ENCODE measurements at regions not wholly inside any gene's neighbourhood (a gene's known extent, or its start where the extent isn't known, plus 50 kb on each side); places are given as distances from the start of the nearest gene placed in this dataset.
A peak's percentile ranks its signal among the peaks of the same experiment; 100 is the strongest.

DNA sequence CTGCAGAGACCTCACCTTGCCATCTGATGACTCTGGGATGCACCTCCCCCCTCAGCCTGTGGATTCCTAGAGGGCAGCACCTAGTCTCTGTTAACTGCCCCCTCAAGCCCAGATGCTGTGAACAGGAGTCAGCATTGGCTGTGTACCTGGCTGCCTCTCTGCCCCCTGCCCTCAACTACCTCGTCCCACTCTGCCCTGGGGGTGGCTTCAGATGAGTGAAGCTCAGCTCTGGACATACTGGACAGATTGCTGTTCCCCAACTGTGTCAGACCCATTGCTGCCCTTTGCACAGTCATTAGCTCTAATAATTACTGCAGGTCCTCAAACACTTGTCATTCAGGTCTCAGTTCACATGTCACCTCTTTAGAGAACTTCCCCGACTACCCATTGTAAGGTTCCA lies 182.1 kb upstream of the TSHZ3 start:
- TF ChIP-seq, protein P1, sequence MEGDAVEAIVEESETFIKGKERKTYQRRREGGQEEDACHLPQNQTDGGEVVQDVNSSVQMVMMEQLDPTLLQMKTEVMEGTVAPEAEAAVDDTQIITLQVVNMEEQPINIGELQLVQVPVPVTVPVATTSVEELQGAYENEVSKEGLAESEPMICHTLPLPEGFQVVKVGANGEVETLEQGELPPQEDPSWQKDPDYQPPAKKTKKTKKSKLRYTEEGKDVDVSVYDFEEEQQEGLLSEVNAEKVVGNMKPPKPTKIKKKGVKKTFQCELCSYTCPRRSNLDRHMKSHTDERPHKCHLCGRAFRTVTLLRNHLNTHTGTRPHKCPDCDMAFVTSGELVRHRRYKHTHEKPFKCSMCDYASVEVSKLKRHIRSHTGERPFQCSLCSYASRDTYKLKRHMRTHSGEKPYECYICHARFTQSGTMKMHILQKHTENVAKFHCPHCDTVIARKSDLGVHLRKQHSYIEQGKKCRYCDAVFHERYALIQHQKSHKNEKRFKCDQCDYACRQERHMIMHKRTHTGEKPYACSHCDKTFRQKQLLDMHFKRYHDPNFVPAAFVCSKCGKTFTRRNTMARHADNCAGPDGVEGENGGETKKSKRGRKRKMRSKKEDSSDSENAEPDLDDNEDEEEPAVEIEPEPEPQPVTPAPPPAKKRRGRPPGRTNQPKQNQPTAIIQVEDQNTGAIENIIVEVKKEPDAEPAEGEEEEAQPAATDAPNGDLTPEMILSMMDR (conservative IDR thresholded peaks at IDR 0.05; ENCODE audit: control insufficient read depth, insufficient read depth, low read depth, low read length) = no peak
- H3K4me3 ChIP-seq (ENCODE audit: control insufficient read depth, low read depth, low read length) = no peak overlapping the region
- no peak for DNase-seq (ENCODE audit: low read depth)

DNA sequence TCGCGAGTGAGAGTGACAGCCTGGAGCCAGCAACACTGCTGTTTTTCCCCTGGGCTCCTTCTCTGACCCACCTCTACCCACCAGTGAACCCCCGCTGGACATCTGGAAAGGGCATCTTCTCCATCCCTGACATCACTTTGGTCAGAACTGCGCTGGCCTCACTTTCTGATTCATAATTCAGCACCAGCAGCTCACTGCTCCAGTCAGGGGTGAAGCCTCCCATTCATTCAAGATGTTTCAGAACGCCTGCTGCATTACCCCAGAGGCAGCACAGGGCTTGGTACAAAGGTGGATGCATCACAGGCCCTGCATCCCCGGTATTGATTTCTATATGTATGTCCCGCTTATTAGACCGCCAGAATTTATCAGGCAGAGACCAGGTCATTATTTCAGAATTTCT lies 182.8 kb upstream of the TSHZ3 start:
- TF ChIP-seq, protein P1 (conservative IDR thresholded peaks at IDR 0.05; ENCODE audit: control insufficient read depth, insufficient read depth, low read depth, low read length) = no peak
- no peak overlapping the region for H3K4me3 ChIP-seq (ENCODE audit: control insufficient read depth, low read depth, low read length)
- no peak for DNase-seq (ENCODE audit: low read depth)

DNA sequence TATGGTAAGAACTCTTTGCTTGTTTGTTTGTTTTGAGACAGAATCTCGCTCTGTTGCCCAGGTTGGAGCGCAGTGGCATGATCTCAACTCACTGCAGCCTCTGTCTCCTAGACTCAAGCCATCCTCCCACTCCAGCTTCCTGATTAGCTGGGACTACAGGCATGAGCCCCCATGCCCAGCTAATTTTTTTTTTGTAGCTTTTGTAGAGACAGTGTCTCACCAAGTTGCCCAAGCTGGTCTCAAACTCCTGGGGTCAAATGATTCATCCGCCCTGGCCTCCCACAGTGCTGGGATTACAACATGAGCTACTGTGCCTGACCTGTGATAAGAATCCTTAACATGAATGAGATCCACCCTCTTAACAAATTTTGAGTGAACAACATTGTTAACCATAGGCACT lies 183.9 kb upstream of the TSHZ3 start:
- TF ChIP-seq, protein P1 (conservative IDR thresholded peaks at IDR 0.05; ENCODE audit: control insufficient read depth, insufficient read depth, low read depth, low read length) = no peak
- DNase-seq (ENCODE audit: low read depth) = peak; percentile 28
- no peak overlapping the region for H3K4me3 ChIP-seq (ENCODE audit: control insufficient read depth, low read depth, low read length)

DNA sequence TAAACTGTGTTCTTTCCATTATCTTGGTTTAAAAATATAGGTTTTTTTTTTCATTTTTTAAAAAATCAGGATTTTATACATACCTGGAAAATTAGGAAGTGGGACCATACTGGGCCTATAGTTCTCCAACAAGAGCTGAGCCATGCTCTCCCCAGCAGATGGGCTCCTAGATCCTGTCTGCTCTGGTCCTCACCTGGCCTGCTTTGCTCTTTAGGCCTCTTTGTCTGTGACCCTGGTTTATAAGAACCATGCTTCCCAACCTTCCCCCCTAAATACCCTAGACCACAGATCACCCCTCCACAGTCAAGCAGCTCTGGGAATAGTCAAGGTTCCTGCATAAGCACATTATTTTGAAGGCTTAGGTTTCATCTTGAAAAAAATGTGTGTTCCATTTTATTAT lies 185.0 kb upstream of the TSHZ3 start:
- TF ChIP-seq, protein P1 (conservative IDR thresholded peaks at IDR 0.05; ENCODE audit: control insufficient read depth, insufficient read depth, low read depth, low read length) = no peak
- no peak overlapping the region for H3K4me3 ChIP-seq (ENCODE audit: control insufficient read depth, low read depth, low read length)
- DNase-seq (ENCODE audit: low read depth) = no peak

DNA sequence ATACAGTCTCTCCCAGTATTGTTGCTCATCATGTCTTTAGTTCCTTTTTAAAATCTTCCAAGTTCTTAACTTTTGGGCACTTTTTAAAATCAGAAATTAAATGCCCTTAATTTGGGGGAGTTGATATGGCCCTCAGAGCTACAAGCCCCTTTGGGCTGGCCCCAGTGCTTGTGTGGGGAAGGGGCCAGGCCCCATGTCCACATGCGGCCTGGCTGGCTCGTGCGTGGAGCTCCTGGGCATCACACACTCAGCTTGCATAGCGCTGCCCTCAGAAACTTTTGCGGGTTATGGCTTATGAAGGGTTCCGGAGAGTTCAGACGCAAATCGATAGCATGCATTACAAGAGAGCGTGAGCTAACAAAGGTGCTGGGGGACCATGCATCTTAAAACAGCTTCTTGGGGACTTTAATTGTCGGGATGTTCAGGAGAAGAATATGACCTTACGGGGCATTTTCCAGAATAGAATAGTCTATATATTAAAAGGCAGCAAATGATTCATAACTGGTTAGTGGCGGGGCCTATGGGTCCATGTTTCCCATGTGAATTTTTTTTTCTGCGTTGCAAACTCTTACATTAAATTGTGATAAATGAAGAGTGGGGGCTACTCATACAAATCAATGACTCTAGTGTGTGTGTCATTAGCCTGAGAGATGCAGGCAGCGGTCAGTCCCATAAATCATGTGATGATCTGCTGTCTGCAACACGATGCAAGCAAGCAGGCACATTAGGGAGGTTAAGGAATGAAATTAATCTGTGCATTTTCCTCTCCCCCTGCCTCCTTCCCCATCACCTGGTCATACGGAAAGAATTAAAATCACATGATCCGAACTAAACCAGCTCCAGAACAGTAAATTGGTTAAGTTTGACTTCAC lies 185.8 kb upstream of the TSHZ3 start:
- no peak for DNase-seq (ENCODE audit: low read depth)
- TF ChIP-seq, protein P1 (conservative IDR thresholded peaks at IDR 0.05; ENCODE audit: control insufficient read depth, insufficient read depth, low read depth, low read length) = no peak
- no peak overlapping the region for H3K4me3 ChIP-seq (ENCODE audit: control insufficient read depth, low read depth, low read length)

DNA sequence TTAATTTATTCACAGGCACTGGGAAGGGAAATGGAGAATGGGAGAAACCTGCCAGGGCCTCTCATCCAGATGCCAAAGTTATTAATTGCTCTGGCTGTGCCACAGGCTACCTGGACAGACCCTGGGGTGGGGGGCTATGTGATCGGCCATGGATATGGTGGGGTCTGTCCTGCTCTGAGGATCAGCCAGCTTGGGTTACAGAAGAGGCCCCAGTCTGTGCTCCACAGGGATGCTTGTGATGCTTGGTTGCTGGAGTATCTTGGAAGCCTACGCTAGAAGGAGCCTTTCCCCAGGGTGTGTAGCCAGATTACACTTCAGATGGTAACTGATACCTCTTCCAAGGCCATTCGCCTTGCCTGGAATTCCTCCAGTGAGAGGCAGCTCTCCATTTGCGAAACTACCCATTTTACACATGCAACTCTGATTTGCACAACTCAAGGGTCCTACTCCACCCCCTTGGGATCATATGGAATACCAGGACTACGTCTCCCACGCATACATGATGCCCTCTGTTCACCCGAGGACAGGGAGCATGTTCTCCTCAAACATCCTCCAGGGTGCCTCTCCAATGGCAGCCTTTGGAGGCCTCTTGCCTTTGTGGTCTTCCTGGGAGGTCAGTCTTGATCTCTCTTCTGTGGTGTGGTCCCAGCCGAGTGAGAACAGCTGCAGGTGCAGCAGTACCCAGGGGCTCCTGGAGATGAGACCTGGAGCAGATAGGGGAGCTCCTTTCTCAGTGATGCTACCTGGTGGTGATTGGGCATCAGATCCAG lies 186.6 kb upstream of the TSHZ3 start:
- TF ChIP-seq, protein P1 (conservative IDR thresholded peaks at IDR 0.05; ENCODE audit: control insufficient read depth, insufficient read depth, low read depth, low read length) = no peak
- DNase-seq (ENCODE audit: low read depth) = no peak
- H3K4me3 ChIP-seq (ENCODE audit: control insufficient read depth, low read depth, low read length) = no peak overlapping the region

Data from fibroblast of mammary gland (primary cell).